ENCODE measurements at regions not wholly inside any gene's neighbourhood (a gene's known extent, or its start where the extent isn't known, plus 50 kb on each side); places are given as distances from the start of the nearest gene placed in this dataset.

- no peak for TF ChIP-seq POLR2AphosphoS5 (IDR thresholded peaks at IDR 0.05)
- TF ChIP-seq CTCF (IDR thresholded peaks at IDR 0.05): no peak
Observed at GRCh38 chr7:81064426-81064825, 145.6 kb upstream of the SEMA3C start.

All from esophagus muscularis mucosa (tissue), 3 donors.